ENCODE measurements at regions not wholly inside any gene's neighbourhood (a gene's known extent, or its start where the extent isn't known, plus 50 kb on each side); places are given as distances from the start of the nearest gene placed in this dataset.

GRCh38 chr19:30093966-30094755, 152.1 kb downstream of the URI1 start:
- H3K4me3 Mint-ChIP-seq: no peak overlapping the region
- intact Hi-C loops (cut with micrococcal nuclease): no loop called here
- Histone ChIP-seq H3K27ac (ENCODE audit: low read length) (no peak overlapping the region), H3K4me1 (ENCODE audit: control insufficient read depth, insufficient read depth, low read length) (no peaks in the 10 kb centered on the region), H3K36me3 (ENCODE audit: control insufficient read depth, insufficient read depth, low read length) (no peaks in the 10 kb centered on the region), H3K9me3 (ENCODE audit: control insufficient read depth, insufficient read depth, low read length) (no peaks in the 10 kb centered on the region), H3K4me3 (ENCODE audit: low read length) (no peak overlapping the region), H3K27me3 (ENCODE audit: control insufficient read depth, insufficient read depth, low read length) (no peaks in the 10 kb centered on the region)
- 82% methylated on average over 9 of the region's 9 CpGs for WGBS (ENCODE audit: insufficient coverage)
- ATAC-seq (no peak), DNase-seq (no peak)
- no peak overlapping the region for H3K27ac Mint-ChIP-seq
- TF ChIP-seq, protein P1, sequence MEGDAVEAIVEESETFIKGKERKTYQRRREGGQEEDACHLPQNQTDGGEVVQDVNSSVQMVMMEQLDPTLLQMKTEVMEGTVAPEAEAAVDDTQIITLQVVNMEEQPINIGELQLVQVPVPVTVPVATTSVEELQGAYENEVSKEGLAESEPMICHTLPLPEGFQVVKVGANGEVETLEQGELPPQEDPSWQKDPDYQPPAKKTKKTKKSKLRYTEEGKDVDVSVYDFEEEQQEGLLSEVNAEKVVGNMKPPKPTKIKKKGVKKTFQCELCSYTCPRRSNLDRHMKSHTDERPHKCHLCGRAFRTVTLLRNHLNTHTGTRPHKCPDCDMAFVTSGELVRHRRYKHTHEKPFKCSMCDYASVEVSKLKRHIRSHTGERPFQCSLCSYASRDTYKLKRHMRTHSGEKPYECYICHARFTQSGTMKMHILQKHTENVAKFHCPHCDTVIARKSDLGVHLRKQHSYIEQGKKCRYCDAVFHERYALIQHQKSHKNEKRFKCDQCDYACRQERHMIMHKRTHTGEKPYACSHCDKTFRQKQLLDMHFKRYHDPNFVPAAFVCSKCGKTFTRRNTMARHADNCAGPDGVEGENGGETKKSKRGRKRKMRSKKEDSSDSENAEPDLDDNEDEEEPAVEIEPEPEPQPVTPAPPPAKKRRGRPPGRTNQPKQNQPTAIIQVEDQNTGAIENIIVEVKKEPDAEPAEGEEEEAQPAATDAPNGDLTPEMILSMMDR (IDR thresholded peaks at IDR 0.05): no peak
- H3K36me3 Mint-ChIP-seq: no peaks in the 10 kb centered on the region
- no peaks in the 10 kb centered on the region for H3K4me1 Mint-ChIP-seq
- no peaks in the 10 kb centered on the region for H3K27me3 Mint-ChIP-seq (ENCODE audit: low read depth in 2 of 2)
- no peaks in the 10 kb centered on the region for H3K9me3 Mint-ChIP-seq

GRCh38 chr19:30094756-30095140, 152.7 kb downstream of the URI1 start:
- TF ChIP-seq, protein P1 (IDR thresholded peaks at IDR 0.05): no peak
- Mint-ChIP-seq H3K9me3 (no peaks in the 10 kb centered on the region), H3K4me3 (no peak overlapping the region), H3K27me3 (ENCODE audit: low read depth in 2 of 2) (no peaks in the 10 kb centered on the region), H3K4me1 (no peaks in the 10 kb centered on the region), H3K27ac (no peak overlapping the region), H3K36me3 (no peaks in the 10 kb centered on the region)
- DNase-seq (no peak), ATAC-seq (no peak)
- Histone ChIP-seq H3K4me1 (ENCODE audit: control insufficient read depth, insufficient read depth, low read length) (no peaks in the 10 kb centered on the region), H3K27ac (ENCODE audit: low read length) (no peak overlapping the region), H3K27me3 (ENCODE audit: control insufficient read depth, insufficient read depth, low read length) (no peaks in the 10 kb centered on the region), H3K4me3 (ENCODE audit: low read length) (no peak overlapping the region), H3K36me3 (ENCODE audit: control insufficient read depth, insufficient read depth, low read length) (no peaks in the 10 kb centered on the region), H3K9me3 (ENCODE audit: control insufficient read depth, insufficient read depth, low read length) (no peaks in the 10 kb centered on the region)
- intact Hi-C loops (cut with micrococcal nuclease): no loop called here
- WGBS (ENCODE audit: insufficient coverage): 92% methylated on average over 3 of the region's 3 CpGs

DNA sequence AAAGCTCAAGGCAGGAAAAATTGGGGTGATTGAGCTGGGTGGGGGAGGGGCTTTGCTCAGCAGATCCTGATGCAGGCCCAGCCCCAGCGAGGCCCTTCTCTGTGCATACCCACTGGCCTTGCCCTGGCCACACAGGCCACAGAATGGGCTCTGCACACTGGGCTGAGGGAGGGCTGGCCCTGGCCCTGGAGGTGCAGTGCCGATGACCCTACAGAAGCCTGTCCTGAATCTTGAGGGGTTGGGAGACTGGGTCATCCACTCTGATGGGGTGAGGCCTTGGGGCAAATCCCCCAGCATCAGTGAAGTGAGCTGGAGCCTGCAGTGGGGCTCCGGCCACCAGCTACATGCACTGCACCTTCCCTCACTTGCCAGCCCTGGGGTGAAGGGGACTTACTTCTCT, 153.1 kb downstream of the URI1 start:
- no peaks in the 10 kb centered on the region for H3K4me1 Mint-ChIP-seq
- H3K27ac Mint-ChIP-seq: no peak overlapping the region
- DNase-seq (no peak), ATAC-seq (no peak)
- H3K4me3 ChIP-seq (ENCODE audit: low read length): no peak overlapping the region
- H3K9me3 ChIP-seq (ENCODE audit: control insufficient read depth, insufficient read depth, low read length): no peaks in the 10 kb centered on the region
- no peaks in the 10 kb centered on the region for H3K27me3 ChIP-seq (ENCODE audit: control insufficient read depth, insufficient read depth, low read length)
- intact Hi-C loops (cut with micrococcal nuclease): no loop called here
- H3K36me3 Mint-ChIP-seq: no peaks in the 10 kb centered on the region
- no peaks in the 10 kb centered on the region for H3K27me3 Mint-ChIP-seq (ENCODE audit: low read depth in 2 of 2)
- TF ChIP-seq, protein P1 (IDR thresholded peaks at IDR 0.05): no peak
- H3K4me3 Mint-ChIP-seq: no peak overlapping the region
- H3K9me3 Mint-ChIP-seq: no peaks in the 10 kb centered on the region
- H3K4me1 ChIP-seq (ENCODE audit: control insufficient read depth, insufficient read depth, low read length): no peaks in the 10 kb centered on the region
- WGBS (ENCODE audit: insufficient coverage): 92% methylated on average over 3 of the region's 3 CpGs
- no peaks in the 10 kb centered on the region for H3K36me3 ChIP-seq (ENCODE audit: control insufficient read depth, insufficient read depth, low read length)
- no peak overlapping the region for H3K27ac ChIP-seq (ENCODE audit: low read length)
